ENCODE measurements at regions not wholly inside any gene's neighbourhood (a gene's known extent, or its start where the extent isn't known, plus 50 kb on each side); places are given as distances from the start of the nearest gene placed in this dataset.

GRCh38 chr14:51520087-51520486 lies 131.6 kb upstream of the FRMD6 start:
- no peak overlapping the region for H2AK5ac ChIP-seq (ENCODE audit: low read depth, low read length)
- H3K36me3 ChIP-seq (ENCODE audit: control insufficient read depth in 2 of 4, insufficient read depth in 4 of 4, low read length in 3 of 4) = no peaks in the 10 kb centered on the region
- WGBS, 2 experiments (ENCODE audit: extremely low coverage in 1 of 2, insufficient coverage in 1 of 2, insufficient read length in 1 of 2, insufficient replicate concordance in 2 of 2, low coverage in 1 of 2, low lambda C conversion rate in 2 of 2, missing lambda C conversion rate in 1 of 2) = 89% methylated on average over 1 of the region's 1 CpG; no CpG with 5 or more reads in 1 of the 2 experiments
- no peak overlapping the region for H3K4ac ChIP-seq (replicated peaks; ENCODE audit: insufficient read length, low read depth, low read length)
- POLR2A ChIA-PET (ENCODE audit: partially characterized antibody) = no interaction called here
- DNase-seq (ENCODE audit: low read depth in 1 of 2, low spot score in 2 of 2) = no peak
- H2BK15ac ChIP-seq (ENCODE audit: low read length) = no peak overlapping the region
- 0 out of 7 replicates have a peak, but pooled peaks cover 0 to 1% (median 0%) of the 10 kb centered on the region in 4 experiments for H3K27me3 ChIP-seq (replicated peaks in 1 of 4; ENCODE audit: control insufficient read depth in 3 of 4, extremely low read depth in 1 of 4, insufficient read depth in 3 of 4, low read length in 3 of 4)
- H2AFZ ChIP-seq (ENCODE audit: low read length) = no peak overlapping the region
- no peaks in the 10 kb centered on the region for H3K79me2 ChIP-seq (ENCODE audit: control insufficient read depth in 1 of 2, insufficient read depth in 2 of 2, low read length in 2 of 2)
- no peaks in the 10 kb centered on the region for H4K20me1 ChIP-seq (replicated peaks in 1 of 2; ENCODE audit: control insufficient read depth in 1 of 2, insufficient read depth in 2 of 2, low read length in 2 of 2)
- no peaks in the 10 kb centered on the region; the same call in 1 of the 2 replicates for H3K23me2 ChIP-seq (ENCODE audit: low read depth, low read length)
- H3K79me1 ChIP-seq (ENCODE audit: low read depth, low read length) = no peaks in the 10 kb centered on the region
- no peak overlapping the region for H4K5ac ChIP-seq (ENCODE audit: insufficient read length, low read depth, low read length)
- no peak overlapping the region for H4K8ac ChIP-seq (ENCODE audit: extremely low read depth, insufficient read depth, low read length)
- no peaks in the 10 kb centered on the region for H3K9me3 ChIP-seq (ENCODE audit: insufficient read depth in 2 of 2, low read depth in 1 of 2, low read length in 1 of 2)
- no peak overlapping the region for H2BK20ac ChIP-seq (ENCODE audit: low read length)
- H3K27ac ChIP-seq (ENCODE audit: low read depth, low read length) = no peak overlapping the region
- no peak overlapping the region for H2BK12ac ChIP-seq (ENCODE audit: low read depth, low read length)
- H3K56ac ChIP-seq (replicated peaks; ENCODE audit: insufficient read length, low read depth, low read length) = no peak overlapping the region
- CTCF ChIA-PET (ENCODE audit: partially characterized antibody) = interaction anchor here (0.7 kb wide), 1 partner anchor 8 kb away, joined by 3 read pairs; no protein-coding TSS in a partner anchor
- no peak overlapping the region for H3K23ac ChIP-seq (ENCODE audit: insufficient read length)
- H3K14ac ChIP-seq (ENCODE audit: insufficient read length) = no peak overlapping the region
- peaks cover 0 to 3% (median 2%) of the 10 kb centered on the region in 4 experiments; a peak in 2 of 7 replicates for H3K4me1 ChIP-seq (replicated peaks in 1 of 4; ENCODE audit: control insufficient read depth in 3 of 4, insufficient read depth in 4 of 4, low read length in 3 of 4)
- no peak overlapping the region for H3K4me2 ChIP-seq (ENCODE audit: insufficient read depth in 1 of 2, low read depth in 2 of 2, low read length in 2 of 2)
- H3K9ac ChIP-seq (replicated peaks in 1 of 4; ENCODE audit: extremely low read depth in 1 of 4, low read depth in 3 of 4, low read length in 3 of 4) = no peak overlapping the region
- no peak for FAIRE-seq
- no peak overlapping the region for H3K18ac ChIP-seq (ENCODE audit: extremely low read depth, low read length)
- no peak overlapping the region for H2BK5ac ChIP-seq (ENCODE audit: low read depth, low read length)
- H4K91ac ChIP-seq (replicated peaks; ENCODE audit: insufficient read length, low read length) = no peak overlapping the region
- no peak overlapping the region for H3K4me3 ChIP-seq (ENCODE audit: extremely low read depth in 1 of 4, insufficient read depth in 2 of 4, low read depth in 3 of 4, low read length in 4 of 4)
- no peak overlapping the region for H2BK120ac ChIP-seq (replicated peaks; ENCODE audit: low read depth, low read length)
- no peak for TF ChIP-seq HDAC2 (IDR thresholded peaks at IDR 0.05; ENCODE audit: borderline replicate concordance in 1 of 2, low read depth in 2 of 2, low read length in 2 of 2)
- no peak for TF ChIP-seq ATF3 (IDR thresholded peaks at IDR 0.05; ENCODE audit: insufficient read depth, low read depth, low read length)
- no peak for TF ChIP-seq BCL11A (IDR thresholded peaks at IDR 0.05; ENCODE audit: low read depth in 2 of 2, low read length in 2 of 2)
- TF ChIP-seq RAD21 (IDR thresholded peaks at IDR 0.05 in 1 of 2, conservative IDR thresholded peaks at IDR 0.05 in 1 of 2; ENCODE audit: low read depth in 2 of 2, low read length in 2 of 2) = no peak
- TF ChIP-seq EGR1 (IDR thresholded peaks at IDR 0.05; ENCODE audit: borderline replicate concordance, low read depth, low read length) = no peak
- no peak for TF ChIP-seq SUZ12 (IDR thresholded peaks at IDR 0.05; ENCODE audit: low read length)

All from H1 (cell line).